AG09309 (cell line): ENCODE measurements at regions not wholly inside any gene's neighbourhood (a gene's known extent, or its start where the extent isn't known, plus 50 kb on each side); places are given as distances from the start of the nearest gene placed in this dataset.
"Not testable (repeated sequence)": the region's sequence is repeated elsewhere in the genome, so short reads cannot be mapped to it uniquely, and the experiment has no call there.

Experiments
- DNase-seq: peaks from one replicate; pipeline ENCODE4 v3.0.0-alpha.2; 2010; ENCODE audit warnings: low read depth
- H3K4me3 ChIP-seq: 2 replicates; pipeline ENCODE4 v1.5.1; 2011; ENCODE audit warnings: mild to moderate bottlenecking, low read depth, low read length, moderate library complexity; ENCODE audit not compliant: control insufficient read depth
- TF ChIP-seq, protein P1 (sequence below): IDR thresholded peaks from 2 replicates; pipeline ENCODE4 v1.5.1; 2011; ENCODE audit warnings: mild to moderate bottlenecking, low read depth, low read length, inconsistent platforms; ENCODE audit not compliant: insufficient read depth, control insufficient read depth; ENCODE audit errors: missing control alignments

DNA sequence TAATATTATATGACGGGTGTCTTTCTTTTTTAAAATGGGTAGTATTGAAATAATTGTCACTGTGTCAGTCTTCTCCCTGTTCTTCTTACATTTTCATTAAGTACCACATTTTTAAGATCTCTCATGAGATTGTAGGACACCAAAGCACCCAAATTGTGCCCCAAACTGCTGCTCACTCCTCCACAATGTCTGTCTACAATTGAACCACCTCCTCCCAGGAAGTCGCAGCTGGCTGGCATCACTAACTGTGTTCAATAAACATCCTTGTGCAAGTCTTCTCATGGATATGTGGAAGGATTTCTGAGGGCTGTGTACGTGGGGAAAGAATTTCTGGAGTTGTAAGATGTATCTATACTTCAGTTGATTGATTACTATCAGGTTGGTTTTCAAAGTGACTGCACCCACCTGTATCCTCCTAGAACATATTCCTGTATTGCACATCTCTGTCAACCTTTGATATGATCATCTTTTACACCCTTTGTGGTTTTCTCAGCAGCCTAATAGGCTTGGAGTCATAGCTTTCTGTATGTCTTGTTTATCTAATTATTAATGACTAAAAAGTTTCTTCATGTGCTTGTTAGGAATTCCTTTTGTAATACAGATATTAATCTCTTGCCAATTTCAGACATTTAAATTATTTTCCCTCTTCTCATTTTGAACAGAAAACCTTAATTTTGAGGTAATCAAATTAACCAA is 774.9 kb downstream of the RNF144A start:
- TF ChIP-seq, protein P1, sequence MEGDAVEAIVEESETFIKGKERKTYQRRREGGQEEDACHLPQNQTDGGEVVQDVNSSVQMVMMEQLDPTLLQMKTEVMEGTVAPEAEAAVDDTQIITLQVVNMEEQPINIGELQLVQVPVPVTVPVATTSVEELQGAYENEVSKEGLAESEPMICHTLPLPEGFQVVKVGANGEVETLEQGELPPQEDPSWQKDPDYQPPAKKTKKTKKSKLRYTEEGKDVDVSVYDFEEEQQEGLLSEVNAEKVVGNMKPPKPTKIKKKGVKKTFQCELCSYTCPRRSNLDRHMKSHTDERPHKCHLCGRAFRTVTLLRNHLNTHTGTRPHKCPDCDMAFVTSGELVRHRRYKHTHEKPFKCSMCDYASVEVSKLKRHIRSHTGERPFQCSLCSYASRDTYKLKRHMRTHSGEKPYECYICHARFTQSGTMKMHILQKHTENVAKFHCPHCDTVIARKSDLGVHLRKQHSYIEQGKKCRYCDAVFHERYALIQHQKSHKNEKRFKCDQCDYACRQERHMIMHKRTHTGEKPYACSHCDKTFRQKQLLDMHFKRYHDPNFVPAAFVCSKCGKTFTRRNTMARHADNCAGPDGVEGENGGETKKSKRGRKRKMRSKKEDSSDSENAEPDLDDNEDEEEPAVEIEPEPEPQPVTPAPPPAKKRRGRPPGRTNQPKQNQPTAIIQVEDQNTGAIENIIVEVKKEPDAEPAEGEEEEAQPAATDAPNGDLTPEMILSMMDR, result no peak
- H3K4me3 ChIP-seq, result no peak overlapping the region
- DNase-seq, result no peak

DNA sequence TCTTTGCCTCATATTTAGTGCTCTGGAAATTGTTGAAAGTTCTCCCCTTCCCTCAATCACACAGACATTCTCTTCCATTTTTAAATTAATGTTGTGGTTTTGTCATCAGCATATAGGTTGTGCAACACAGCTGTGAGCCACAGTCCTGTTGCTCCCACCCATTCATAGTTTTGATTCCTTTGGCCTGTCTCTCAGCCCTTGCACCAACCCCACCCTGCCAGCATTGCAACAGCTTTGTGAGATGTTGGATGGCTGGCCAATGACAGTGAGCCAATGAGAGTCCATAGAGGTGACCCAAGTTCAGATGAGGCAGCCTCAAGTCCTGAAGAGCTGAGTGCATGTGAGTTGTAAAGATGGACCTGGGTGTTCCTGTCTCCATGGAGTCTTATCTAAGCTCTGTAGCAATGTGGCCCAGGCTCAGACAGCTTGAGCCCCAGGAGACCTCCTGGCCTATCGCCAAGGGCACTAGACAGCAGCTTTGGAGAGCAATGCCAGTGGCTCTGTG is 775.5 kb downstream of the RNF144A start:
- H3K4me3 ChIP-seq, result no peak overlapping the region
- TF ChIP-seq, protein P1, result no peak
- peak; percentile 94 for DNase-seq

DNA sequence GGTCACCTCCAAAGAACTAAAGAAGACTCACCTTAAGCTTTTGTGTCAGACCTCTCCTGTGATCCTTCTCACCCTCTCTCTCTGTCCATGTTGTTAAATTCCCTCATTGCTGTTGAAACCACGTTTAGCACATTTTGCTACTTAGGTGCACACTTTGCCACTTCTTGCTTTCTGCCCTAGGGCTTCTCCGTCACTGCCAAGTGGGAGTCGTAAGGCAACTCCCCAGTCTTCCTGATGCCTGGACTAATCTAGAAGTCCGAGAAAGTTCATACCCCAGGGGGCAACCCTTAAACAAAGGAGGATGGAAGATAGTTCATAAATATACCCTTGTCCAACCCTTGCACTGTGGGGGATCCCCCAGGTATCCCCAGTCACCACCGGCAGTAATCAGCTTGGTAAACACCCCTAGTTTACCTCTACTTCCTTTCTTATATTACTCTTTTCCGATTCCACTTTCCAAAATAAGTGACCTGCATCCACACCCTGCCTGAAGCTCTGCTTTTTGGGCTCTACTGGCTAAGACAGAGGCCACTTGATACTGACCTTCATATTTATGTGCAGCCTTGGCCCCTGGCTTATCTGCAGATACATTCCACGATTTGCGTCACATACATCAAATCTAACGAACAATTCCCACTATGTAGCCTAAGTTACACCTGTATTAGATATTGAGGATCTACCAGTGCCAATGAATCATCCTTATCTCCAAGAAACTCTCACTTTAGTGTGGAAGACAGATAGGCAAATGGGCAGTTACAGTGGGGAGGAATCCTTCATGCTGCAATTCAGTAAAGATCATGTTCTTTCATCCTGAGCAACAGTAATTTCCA is 776.2 kb downstream of the RNF144A start:
- H3K4me3 ChIP-seq, result no peak overlapping the region
- no peak for DNase-seq
- TF ChIP-seq, protein P1, result no peak

DNA sequence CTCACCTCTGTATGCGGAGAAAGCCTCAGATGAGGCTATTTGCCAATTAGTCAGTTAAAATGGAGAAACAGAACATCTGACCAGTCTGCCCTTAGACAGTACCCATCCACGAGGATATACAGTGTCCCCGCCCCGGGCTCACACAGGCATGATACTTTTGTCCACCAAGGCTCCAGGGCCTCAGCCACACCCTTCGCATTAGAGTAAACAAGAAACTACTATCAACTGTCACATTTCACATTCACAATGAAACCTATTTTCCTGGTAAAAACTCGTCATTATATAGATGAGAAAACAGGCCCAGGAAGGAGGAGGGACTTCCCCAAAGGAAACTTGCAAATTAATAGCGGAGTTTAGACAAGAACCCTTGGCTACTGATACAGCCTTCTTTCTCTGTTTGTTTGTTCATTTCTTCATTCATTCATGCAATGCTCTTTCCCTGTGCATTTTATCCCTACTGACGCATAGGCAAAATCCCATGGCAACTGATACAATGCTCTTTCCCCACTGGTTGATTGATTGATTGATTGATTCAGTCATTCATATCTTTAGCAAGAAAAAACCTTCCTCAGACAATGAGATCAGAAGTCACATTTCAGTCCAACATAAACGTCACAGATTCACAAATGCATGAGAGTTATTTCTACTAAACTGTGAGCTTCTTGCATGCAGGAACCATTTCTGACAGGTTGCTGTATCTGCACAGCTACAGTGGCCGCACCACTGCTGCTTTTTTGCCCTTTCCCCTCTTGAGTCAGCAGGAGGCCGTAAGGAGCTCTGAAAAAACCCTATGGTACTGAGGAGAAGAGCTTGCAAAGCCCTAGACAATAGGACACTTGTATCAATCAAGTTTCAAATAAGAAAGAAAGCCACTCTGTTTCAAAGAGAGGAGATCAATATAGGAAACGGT is 777.1 kb downstream of the RNF144A start:
- H3K4me3 ChIP-seq, result no peak overlapping the region
- TF ChIP-seq, protein P1, result no peak
- DNase-seq, result no peak

DNA sequence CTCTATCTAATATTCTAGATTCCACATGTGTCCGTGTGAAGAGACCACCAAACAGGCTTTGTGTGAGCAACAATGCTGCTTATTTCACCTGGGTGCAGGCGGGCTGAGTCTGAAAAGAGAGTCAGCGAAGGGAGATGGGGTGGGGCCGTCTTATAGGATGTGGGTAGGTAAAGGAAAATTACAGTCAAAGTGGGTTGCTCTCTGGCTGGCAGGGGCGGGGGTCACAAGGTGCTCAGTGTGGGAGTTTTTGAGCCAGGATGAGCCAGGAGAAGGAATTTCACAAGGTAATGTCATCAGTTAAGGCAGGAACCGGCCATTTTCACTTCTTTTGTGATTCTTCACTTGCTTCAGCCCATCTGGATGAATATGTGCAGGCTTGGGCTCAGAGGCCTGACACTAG is 779.3 kb downstream of the RNF144A start:
- not testable (repeated sequence) for DNase-seq, H3K4me3 ChIP-seq

DNA sequence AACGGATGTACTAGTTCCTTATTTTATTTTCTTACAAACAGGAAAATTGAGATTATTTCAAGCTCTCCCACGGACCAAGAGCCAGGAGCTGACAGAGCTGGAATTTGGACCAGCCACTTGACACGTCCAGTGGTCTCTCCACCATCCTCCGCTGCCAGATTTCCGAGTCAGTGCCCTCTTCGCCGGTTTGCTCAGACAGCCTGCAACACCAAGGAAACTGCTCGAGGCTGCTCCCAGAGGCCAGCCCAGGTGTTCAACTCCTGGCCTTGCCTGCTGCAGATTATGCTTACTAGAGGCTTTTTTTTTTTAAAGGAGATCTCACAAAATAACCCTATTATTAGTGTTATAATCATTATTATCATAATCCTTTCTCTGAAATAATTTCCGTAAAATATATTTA is 779.8 kb downstream of the RNF144A start:
- no peak overlapping the region for H3K4me3 ChIP-seq

More for the DNA sequence above, 779.8 kb downstream of the RNF144A start:
- TF ChIP-seq, protein P1, result no peak
- DNase-seq, result no peak
